A673 (cell line): ENCODE measurements at regions not wholly inside any gene's neighbourhood (a gene's known extent, or its start where the extent isn't known, plus 50 kb on each side); places are given as distances from the start of the nearest gene placed in this dataset.

ENCODE experiments used
- EZH2 ChIP-seq: fragments of 200-600 bp; sonication (generic); IDR thresholded peaks from 2 replicates; pipeline ENCODE4 v1.6.1; 2017; ENCODE audit warnings: borderline replicate concordance, low read depth, mild to moderate bottlenecking, mixed read lengths, antibody characterized with exemption, low read length; ENCODE audit not compliant: poor library complexity, severe bottlenecking
- TF ChIP-seq, protein P1 (sequence below): fragments of 300-800, 200-600 bp; sonication (generic); conservative IDR thresholded peaks from 2 replicates; pipeline ENCODE4 v1.5.1; 2017; ENCODE audit warnings: low read depth, mild to moderate bottlenecking, antibody characterized with exemption, low read length, moderate library complexity, mixed read lengths

DNA sequence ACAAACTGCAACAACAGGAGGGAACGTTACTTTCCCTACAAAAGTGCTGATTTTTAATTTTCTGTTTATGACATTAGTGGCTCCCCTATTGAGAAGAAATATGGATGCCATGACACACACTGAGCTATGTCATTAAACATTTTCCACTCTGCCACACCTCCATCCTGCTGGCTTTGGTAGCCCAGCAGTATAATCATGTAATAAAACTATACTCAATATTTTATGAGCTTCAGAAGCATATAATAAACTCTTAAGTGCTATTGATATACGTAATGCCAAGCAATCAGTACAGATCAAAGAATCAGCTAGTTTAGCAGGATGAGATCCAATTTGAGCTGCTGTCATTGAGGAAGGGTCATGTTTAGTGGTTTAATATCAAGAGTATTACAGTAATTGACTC is 141.3 kb upstream of the LRRC7 start:
- TF ChIP-seq, protein P1, sequence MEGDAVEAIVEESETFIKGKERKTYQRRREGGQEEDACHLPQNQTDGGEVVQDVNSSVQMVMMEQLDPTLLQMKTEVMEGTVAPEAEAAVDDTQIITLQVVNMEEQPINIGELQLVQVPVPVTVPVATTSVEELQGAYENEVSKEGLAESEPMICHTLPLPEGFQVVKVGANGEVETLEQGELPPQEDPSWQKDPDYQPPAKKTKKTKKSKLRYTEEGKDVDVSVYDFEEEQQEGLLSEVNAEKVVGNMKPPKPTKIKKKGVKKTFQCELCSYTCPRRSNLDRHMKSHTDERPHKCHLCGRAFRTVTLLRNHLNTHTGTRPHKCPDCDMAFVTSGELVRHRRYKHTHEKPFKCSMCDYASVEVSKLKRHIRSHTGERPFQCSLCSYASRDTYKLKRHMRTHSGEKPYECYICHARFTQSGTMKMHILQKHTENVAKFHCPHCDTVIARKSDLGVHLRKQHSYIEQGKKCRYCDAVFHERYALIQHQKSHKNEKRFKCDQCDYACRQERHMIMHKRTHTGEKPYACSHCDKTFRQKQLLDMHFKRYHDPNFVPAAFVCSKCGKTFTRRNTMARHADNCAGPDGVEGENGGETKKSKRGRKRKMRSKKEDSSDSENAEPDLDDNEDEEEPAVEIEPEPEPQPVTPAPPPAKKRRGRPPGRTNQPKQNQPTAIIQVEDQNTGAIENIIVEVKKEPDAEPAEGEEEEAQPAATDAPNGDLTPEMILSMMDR: no peak
- no peak for TF ChIP-seq EZH2
